COR-L47 (cell line): ENCODE measurements at regions not wholly inside any gene's neighbourhood (a gene's known extent, or its start where the extent isn't known, plus 50 kb on each side); places are given as distances from the start of the nearest gene placed in this dataset.

Experiments
- DNase-seq: peaks from one replicate; lab custom pipeline; 2025; lab: John Stamatoyannopoulos, UW

- DNase-seq, result no peak
These were observed 415.4 kb downstream of the DNAJB9 start for GRCh38 chr7:108985037-108985436.

- no peak for DNase-seq
These were observed 419.6 kb downstream of the DNAJB9 start for GRCh38 chr7:108989319-108989718.

GRCh38 chr7:108997480-108997879, 427.8 kb downstream of the DNAJB9 start:
- DNase-seq, result no peak

GRCh38 chr7:109003742-109004141, 434.1 kb downstream of the DNAJB9 start:
- no peak for DNase-seq

- no peak for DNase-seq
These were observed 440.0 kb downstream of the DNAJB9 start for GRCh38 chr7:109009636-109010035.

GRCh38 chr7:109020251-109020650, 450.6 kb downstream of the DNAJB9 start:
- no peak for DNase-seq

- DNase-seq, result no peak
These were observed 451.7 kb downstream of the DNAJB9 start for GRCh38 chr7:109021390-109021789.

- no peak for DNase-seq
These were observed 460.2 kb downstream of the DNAJB9 start for GRCh38 chr7:109029866-109030265.

GRCh38 chr7:109044691-109045090, 475.0 kb downstream of the DNAJB9 start:
- no peak for DNase-seq

- DNase-seq, result no peak
These were observed 479.7 kb downstream of the DNAJB9 start for GRCh38 chr7:109049366-109049765.

GRCh38 chr7:109059089-109059488, 489.4 kb downstream of the DNAJB9 start:
- no peak for DNase-seq

GRCh38 chr7:109062798-109063197, 493.1 kb downstream of the DNAJB9 start:
- DNase-seq, result no peak

GRCh38 chr7:109073543-109073942, 503.9 kb downstream of the DNAJB9 start:
- no peak for DNase-seq

- no peak for DNase-seq
These were observed 506.8 kb downstream of the DNAJB9 start for GRCh38 chr7:109076396-109076972.

- no peak for DNase-seq
These were observed 521.4 kb downstream of the DNAJB9 start for GRCh38 chr7:109091042-109091441.

GRCh38 chr7:109092268-109092667, 522.6 kb downstream of the DNAJB9 start:
- DNase-seq, result no peak

GRCh38 chr7:109101332-109101731, 531.7 kb downstream of the DNAJB9 start:
- no peak for DNase-seq

- no peak for DNase-seq
These were observed 539.9 kb downstream of the DNAJB9 start for GRCh38 chr7:109109558-109109957.

- DNase-seq, result no peak
These were observed 541.4 kb downstream of the DNAJB9 start for GRCh38 chr7:109111086-109111485.

GRCh38 chr7:109121599-109122300, 552.1 kb downstream of the DNAJB9 start:
- DNase-seq, result no peak

GRCh38 chr7:109125001-109125400, 555.3 kb downstream of the DNAJB9 start:
- no peak for DNase-seq

- DNase-seq, result no peak
These were observed 556.9 kb downstream of the DNAJB9 start for GRCh38 chr7:109126404-109127050.

- no peak for DNase-seq
These were observed 557.5 kb downstream of the DNAJB9 start for GRCh38 chr7:109127145-109127544.
